ENCODE measurements at regions not wholly inside any gene's neighbourhood (a gene's known extent, or its start where the extent isn't known, plus 50 kb on each side); places are given as distances from the start of the nearest gene placed in this dataset.

- DNase-seq (ENCODE audit: low read depth in 2 of 2): no peak
Measured at GRCh38 chr10:128927497-128928161, 539.4 kb upstream of the MGMT start.

GRCh38 chr10:128928231-128928836, 538.7 kb upstream of the MGMT start:
- no peak for DNase-seq (ENCODE audit: low read depth in 2 of 2)

- DNase-seq (ENCODE audit: low read depth in 2 of 2): no peak
Measured at GRCh38 chr10:128929131-128929530, 537.9 kb upstream of the MGMT start.

- DNase-seq (ENCODE audit: low read depth in 2 of 2): no peak
Measured at GRCh38 chr10:128929767-128930166, 537.3 kb upstream of the MGMT start.

- DNase-seq (ENCODE audit: low read depth in 2 of 2): no peak
Measured at GRCh38 chr10:128930515-128930914, 536.5 kb upstream of the MGMT start.

GRCh38 chr10:128932071-128932820, 534.8 kb upstream of the MGMT start:
- DNase-seq (ENCODE audit: low read depth in 2 of 2): no peak

- DNase-seq (ENCODE audit: low read depth in 2 of 2): no peak
Measured at GRCh38 chr10:128934492-128934891, 532.5 kb upstream of the MGMT start.

- DNase-seq (ENCODE audit: low read depth in 2 of 2): no peak
Measured at GRCh38 chr10:128936392-128936791, 530.6 kb upstream of the MGMT start.

- no peak for DNase-seq (ENCODE audit: low read depth in 2 of 2)
Measured at GRCh38 chr10:128938558-128938957, 528.5 kb upstream of the MGMT start.

- no peak for DNase-seq (ENCODE audit: low read depth in 2 of 2)
Measured at GRCh38 chr10:128940081-128940480, 527.0 kb upstream of the MGMT start.

- no peak for DNase-seq (ENCODE audit: low read depth in 2 of 2)
Measured at GRCh38 chr10:128943111-128943510, 523.9 kb upstream of the MGMT start.

- DNase-seq (ENCODE audit: low read depth in 2 of 2): no peak
Measured at GRCh38 chr10:128945398-128945797, 521.6 kb upstream of the MGMT start.

- no peak for DNase-seq (ENCODE audit: low read depth in 2 of 2)
Measured at GRCh38 chr10:128950159-128950915, 516.7 kb upstream of the MGMT start.

GRCh38 chr10:128950916-128951275, 516.1 kb upstream of the MGMT start:
- no peak for DNase-seq (ENCODE audit: low read depth in 2 of 2)

GRCh38 chr10:128952856-128953255, 514.2 kb upstream of the MGMT start:
- no peak for DNase-seq (ENCODE audit: low read depth in 2 of 2)

- DNase-seq (ENCODE audit: low read depth in 2 of 2): no peak
Measured at GRCh38 chr10:128956149-128956548, 510.9 kb upstream of the MGMT start.

GRCh38 chr10:128957221-128957620, 509.8 kb upstream of the MGMT start:
- DNase-seq (ENCODE audit: low read depth in 2 of 2): no peak

- DNase-seq (ENCODE audit: low read depth in 2 of 2): no peak
Measured at GRCh38 chr10:128958834-128959690, 508.0 kb upstream of the MGMT start.

GRCh38 chr10:128959746-128960145, 507.3 kb upstream of the MGMT start:
- no peak for DNase-seq (ENCODE audit: low read depth in 2 of 2)

GRCh38 chr10:128960517-128960916, 506.5 kb upstream of the MGMT start:
- DNase-seq (ENCODE audit: low read depth in 2 of 2): no peak

GRCh38 chr10:128962182-128962581, 504.9 kb upstream of the MGMT start:
- DNase-seq (ENCODE audit: low read depth in 2 of 2): no peak
